AG04450 (cell line): ENCODE measurements at regions not wholly inside any gene's neighbourhood (a gene's known extent, or its start where the extent isn't known, plus 50 kb on each side); places are given as distances from the start of the nearest gene placed in this dataset.

Experiments
- CTCF ChIA-PET: fragments of 300-600, 350-600 bp; formaldehyde crosslinking; extraction: SDS; loops from one replicate; lab custom pipeline; 2022; ENCODE audit warnings: antibody characterized with exemption, inconsistent platforms; lab: Charles Lee
- POLR2A ChIA-PET: fragments of 350-600 bp; formaldehyde crosslinking; extraction: SDS; loops from one replicate; lab custom pipeline; 2021; ENCODE audit warnings: antibody characterized with exemption, inconsistent platforms; lab: Yijun Ruan, JAX
- DNase-seq: peaks from one replicate; pipeline ENCODE4 v3.0.0-alpha.2; 2011; ENCODE audit warnings: low read depth, low spot score
- H3K27ac ChIP-seq: one replicate; pipeline ENCODE4 v1.5.1; 2012; ENCODE audit warnings: low read depth, low read length, control low read depth
- H3K27me3 ChIP-seq: one replicate; pipeline ENCODE4 v1.6.0; 2012; ENCODE audit warnings: low read length; ENCODE audit not compliant: control insufficient read depth, insufficient read depth
- H3K4me3 ChIP-seq: 2 replicates; pipeline ENCODE4 v1.5.1; 2011; ENCODE audit warnings: mild to moderate bottlenecking, low read depth, low read length, control low read depth
- H3K9me3 ChIP-seq: 2 replicates; pipeline ENCODE4 v1.5.1; 2012; ENCODE audit warnings: low read length; ENCODE audit not compliant: control insufficient read depth, insufficient read depth
- CTCF ChIP-seq: IDR thresholded peaks from 2 replicates; pipeline ENCODE4 v1.5.1; 2011; ENCODE audit warnings: low read depth, low read length, control low read depth, inconsistent platforms

GRCh38 chr13:76634431-76635191 is 251.6 kb downstream of the KCTD12 start:
- TF ChIP-seq CTCF = no peak
- CTCF ChIA-PET = no interaction called here
- H3K27ac ChIP-seq = no peak overlapping the region

DNA sequence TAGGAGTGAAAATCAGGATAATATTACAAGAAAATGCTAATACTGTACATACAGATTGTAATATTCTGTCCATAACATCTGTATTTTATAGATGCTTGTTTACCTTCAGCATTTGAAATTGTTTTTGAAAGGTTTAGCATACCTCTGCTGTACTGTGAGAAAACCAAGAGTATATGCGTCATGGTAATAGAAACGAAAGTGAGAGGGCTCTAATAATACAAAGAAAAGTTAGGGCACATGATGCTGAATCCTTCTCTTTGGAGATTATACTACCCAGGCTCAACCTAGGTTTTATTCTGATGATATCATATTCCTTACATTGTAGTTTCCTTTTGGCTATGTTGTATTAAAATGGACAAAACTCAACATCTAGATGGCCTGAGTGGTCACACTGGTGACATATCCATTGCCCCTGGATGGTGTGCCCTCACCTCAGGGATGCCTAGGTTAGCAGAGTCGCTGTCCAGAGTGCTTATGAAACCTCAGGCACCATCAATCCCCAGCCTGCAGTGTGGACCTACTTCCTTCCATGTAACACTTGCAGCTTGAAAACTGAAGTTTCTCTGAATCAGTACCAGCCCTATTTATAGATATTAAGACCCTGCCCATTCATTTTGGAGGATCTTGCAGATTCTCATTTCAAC is 253.7 kb downstream of the KCTD12 start:
- H3K9me3 ChIP-seq = no peaks in the 10 kb centered on the region
- DNase-seq = no peak
- POLR2A ChIA-PET = no interaction called here
- peaks cover 2% of the 10 kb centered on the region for H3K27me3 ChIP-seq
- no peak overlapping the region for H3K4me3 ChIP-seq
- no peak overlapping the region for H3K27ac ChIP-seq
- CTCF ChIA-PET = no interaction called here
- no peak for TF ChIP-seq CTCF

More at GRCh38 chr13:76634431-76635191, 251.6 kb downstream of the KCTD12 start:
- no peak for DNase-seq
- Histone ChIP-seq H3K9me3 (no peaks in the 10 kb centered on the region), H3K27me3 (peaks cover 2% of the 10 kb centered on the region), H3K4me3 (no peak overlapping the region)
- POLR2A ChIA-PET = no interaction called here

DNA sequence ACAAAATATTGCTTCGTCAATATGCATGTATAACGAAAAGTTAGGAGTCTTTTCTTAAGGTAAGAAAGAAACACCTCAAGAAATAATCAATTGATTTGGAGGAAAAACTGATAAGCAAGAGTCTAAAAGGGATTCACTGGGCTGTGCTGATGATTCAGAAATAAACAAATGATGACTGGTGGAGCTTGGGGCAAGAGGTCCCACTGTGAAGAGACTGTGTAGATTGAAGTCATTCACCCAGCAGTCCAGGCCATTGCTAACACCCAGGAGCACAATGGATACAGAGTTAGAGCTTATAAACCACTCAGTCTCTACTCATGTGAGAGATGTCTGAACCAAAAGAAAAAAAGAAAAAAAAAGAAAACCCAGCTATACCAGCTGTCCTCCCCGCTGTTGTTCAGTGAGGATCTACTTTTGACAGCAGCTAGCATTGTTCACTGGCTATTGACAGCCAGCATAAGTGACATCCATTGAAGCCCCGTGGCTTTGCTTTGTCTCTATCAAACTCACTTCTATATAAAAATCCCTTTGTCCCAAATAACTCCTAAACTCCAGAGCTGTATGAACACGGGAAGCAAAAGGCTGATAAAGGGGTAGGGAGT is 255.5 kb downstream of the KCTD12 start:
- Histone ChIP-seq H3K27me3 (peaks cover 2% of the 10 kb centered on the region), H3K4me3 (no peak overlapping the region), H3K27ac (no peak overlapping the region), H3K9me3 (no peaks in the 10 kb centered on the region)
- ChIA-PET CTCF (interaction anchor here (1.3 kb wide), 1 partner anchor 38 kb away, joined by 3 read pairs; no protein-coding TSS in a partner anchor), POLR2A (no interaction called here)
- TF ChIP-seq CTCF = no peak
- no peak for DNase-seq

DNA sequence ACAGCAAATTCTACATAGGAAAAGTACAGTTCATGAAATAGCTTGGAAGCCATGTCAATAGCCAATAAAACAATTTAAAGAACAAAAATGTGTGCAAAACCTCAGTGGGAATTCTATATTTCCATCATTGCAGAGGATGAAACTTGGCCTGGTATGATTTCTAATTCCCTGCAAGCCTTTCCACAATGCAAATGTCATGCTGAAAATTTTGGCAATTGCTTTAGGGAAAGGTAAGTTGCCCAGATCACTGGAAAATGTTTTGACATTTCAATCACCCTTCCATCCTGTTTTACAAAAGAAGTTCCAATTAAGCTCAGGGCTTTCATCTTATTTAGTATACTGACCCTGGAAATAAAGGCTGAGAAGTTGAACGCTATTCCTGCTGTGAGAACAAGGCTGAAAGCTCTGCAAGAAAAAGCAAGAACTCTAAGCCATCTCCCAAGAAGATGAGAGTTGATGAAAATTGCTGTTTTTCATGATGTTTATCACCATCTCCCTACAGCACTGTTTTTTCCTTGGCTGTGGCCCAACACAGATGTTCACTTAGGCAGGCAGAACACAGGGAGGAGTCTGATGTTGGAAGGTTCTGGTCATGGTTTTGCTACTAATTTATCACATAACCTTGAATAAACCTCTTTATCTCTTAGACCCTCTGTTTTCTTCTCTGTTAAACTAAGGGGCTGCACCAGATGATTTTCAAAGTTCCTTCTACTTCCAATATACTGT is 263.7 kb downstream of the KCTD12 start:
- ChIA-PET CTCF (no interaction called here), POLR2A (no interaction called here)
- H3K27ac ChIP-seq = no peak overlapping the region
- H3K27me3 ChIP-seq = peaks cover 3% of the 10 kb centered on the region
- H3K9me3 ChIP-seq = no peaks in the 10 kb centered on the region
- DNase-seq = no peak
- no peak overlapping the region for H3K4me3 ChIP-seq
- TF ChIP-seq CTCF = no peak
